Fibroblast of lung (primary cell): ENCODE measurements at regions not wholly inside any gene's neighbourhood (a gene's known extent, or its start where the extent isn't known, plus 50 kb on each side); places are given as distances from the start of the nearest gene placed in this dataset.

Experiments used
- CTCF ChIP-seq, 2 donors: IDR thresholded peaks in 1 of 2; conservative IDR thresholded peaks in 1 of 2; 1 replicate in 1 of 2; 2 replicates in 1 of 2; pipeline ENCODE4 v1.5.1; 2011 to 2012; ENCODE audit warnings: low read length in 2 of 2, control low read depth in 1 of 2, inconsistent platforms in 1 of 2, low read depth in 1 of 2, mild to moderate bottlenecking in 1 of 2
- EZH2 ChIP-seq: IDR thresholded peaks from 2 replicates; pipeline ENCODE4 v1.5.1; 2012; ENCODE audit warnings: low read length, control low read depth, mild to moderate bottlenecking; ENCODE audit errors: missing control alignments

GRCh38 chr4:63214076-63214475 is 1195.2 kb downstream of the TECRL start:
- TF ChIP-seq CTCF (conservative IDR thresholded peaks at IDR 0.05 in 1 of 2, IDR thresholded peaks at IDR 0.05 in 1 of 2; ENCODE audit: low read depth in 1 of 2, low read length in 2 of 2): no peak
- TF ChIP-seq EZH2: no peak
